ENCODE measurements at regions not wholly inside any gene's neighbourhood (a gene's known extent, or its start where the extent isn't known, plus 50 kb on each side); places are given as distances from the start of the nearest gene placed in this dataset.

DNA sequence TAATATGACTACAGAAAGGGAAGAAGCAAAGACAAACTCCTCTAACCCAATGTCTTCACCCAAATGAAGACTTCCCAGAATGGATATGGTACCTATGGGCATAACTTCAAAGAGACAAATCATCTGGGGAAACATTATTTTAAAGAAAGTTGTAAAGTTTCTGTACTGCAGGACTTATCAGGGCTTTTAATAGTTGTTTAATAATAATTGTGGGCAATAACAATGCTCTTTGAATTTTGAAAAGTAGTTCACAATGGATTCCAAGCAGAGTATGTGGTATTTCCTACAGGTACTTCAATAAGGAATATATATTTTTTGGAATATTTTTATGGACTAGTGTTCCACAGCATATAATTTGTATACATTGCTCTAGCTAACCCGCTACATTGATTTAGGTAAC lies 503.1 kb downstream of the MCTP2 start:
- H3K9ac ChIP-seq (ENCODE audit: insufficient read depth, low read length), result no peak overlapping the region
- H3K4me3 ChIP-seq (replicated peaks in 1 of 4; ENCODE audit: control extremely low read depth in 1 of 4, insufficient read depth in 1 of 4, low read depth in 3 of 4, low read length in 4 of 4), result no peak overlapping the region
- H3K27me3 ChIP-seq (ENCODE audit: control insufficient read depth, insufficient read depth, low read length), result no peaks in the 10 kb centered on the region
- no peaks in the 10 kb centered on the region for H3K9me3 ChIP-seq (ENCODE audit: control insufficient read depth, insufficient read depth, low read depth, low read length)
- no peak overlapping the region for H3K27ac ChIP-seq (ENCODE audit: insufficient read depth, low read length)
- no peaks in the 10 kb centered on the region for H3K4me1 ChIP-seq (ENCODE audit: control insufficient read depth, extremely low read depth, insufficient read depth, low read length)
- no peaks in the 10 kb centered on the region for H4K20me1 ChIP-seq (ENCODE audit: control insufficient read depth, extremely low read depth, insufficient read depth, low read length)
- H3K79me2 ChIP-seq (ENCODE audit: control insufficient read depth, insufficient read depth, low read length), result no peaks in the 10 kb centered on the region
- H3K36me3 ChIP-seq (ENCODE audit: control insufficient read depth, insufficient read depth, low read length), result no peaks in the 10 kb centered on the region
- no peak for DNase-seq (ENCODE audit: low read depth in 2 of 2)
- no peak overlapping the region for H3K4me2 ChIP-seq (ENCODE audit: extremely low read depth, insufficient read depth, low read length)
- no peak overlapping the region for H2AFZ ChIP-seq (ENCODE audit: low read length)
- TF ChIP-seq, protein P1, sequence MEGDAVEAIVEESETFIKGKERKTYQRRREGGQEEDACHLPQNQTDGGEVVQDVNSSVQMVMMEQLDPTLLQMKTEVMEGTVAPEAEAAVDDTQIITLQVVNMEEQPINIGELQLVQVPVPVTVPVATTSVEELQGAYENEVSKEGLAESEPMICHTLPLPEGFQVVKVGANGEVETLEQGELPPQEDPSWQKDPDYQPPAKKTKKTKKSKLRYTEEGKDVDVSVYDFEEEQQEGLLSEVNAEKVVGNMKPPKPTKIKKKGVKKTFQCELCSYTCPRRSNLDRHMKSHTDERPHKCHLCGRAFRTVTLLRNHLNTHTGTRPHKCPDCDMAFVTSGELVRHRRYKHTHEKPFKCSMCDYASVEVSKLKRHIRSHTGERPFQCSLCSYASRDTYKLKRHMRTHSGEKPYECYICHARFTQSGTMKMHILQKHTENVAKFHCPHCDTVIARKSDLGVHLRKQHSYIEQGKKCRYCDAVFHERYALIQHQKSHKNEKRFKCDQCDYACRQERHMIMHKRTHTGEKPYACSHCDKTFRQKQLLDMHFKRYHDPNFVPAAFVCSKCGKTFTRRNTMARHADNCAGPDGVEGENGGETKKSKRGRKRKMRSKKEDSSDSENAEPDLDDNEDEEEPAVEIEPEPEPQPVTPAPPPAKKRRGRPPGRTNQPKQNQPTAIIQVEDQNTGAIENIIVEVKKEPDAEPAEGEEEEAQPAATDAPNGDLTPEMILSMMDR (conservative IDR thresholded peaks at IDR 0.05 in 1 of 2, IDR thresholded peaks at IDR 0.05 in 1 of 2; ENCODE audit: low read depth in 1 of 2, low read length in 2 of 2), result no peak
- TF ChIP-seq EZH2 (IDR thresholded peaks at IDR 0.05; ENCODE audit: low read length, missing control alignments), result no peak

DNA sequence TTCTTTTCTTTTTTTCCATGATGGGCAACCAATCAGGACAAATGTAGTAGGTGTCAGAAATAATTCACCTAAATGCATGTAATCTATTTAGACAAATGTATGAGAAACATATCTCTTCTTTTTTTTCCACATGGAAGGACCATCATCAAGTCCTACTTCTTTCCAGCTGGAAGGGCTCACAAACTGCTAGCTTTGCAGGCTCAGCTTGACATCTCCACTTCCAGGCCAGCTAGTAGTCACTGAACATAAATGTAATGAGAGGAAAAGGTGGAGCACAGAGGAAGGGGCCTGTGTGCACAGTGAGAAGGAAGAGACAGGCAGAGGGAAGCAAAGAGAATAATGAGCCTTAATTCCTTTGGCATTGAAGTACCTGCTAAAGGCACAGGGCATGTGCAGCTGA lies 504.9 kb downstream of the MCTP2 start:
- H3K9me3 ChIP-seq (ENCODE audit: control insufficient read depth, insufficient read depth, low read depth, low read length), result no peaks in the 10 kb centered on the region
- H3K27me3 ChIP-seq (ENCODE audit: control insufficient read depth, insufficient read depth, low read length), result no peaks in the 10 kb centered on the region
- no peak overlapping the region for H2AFZ ChIP-seq (ENCODE audit: low read length)
- no peak overlapping the region for H3K9ac ChIP-seq (ENCODE audit: insufficient read depth, low read length)
- no peak overlapping the region for H3K4me3 ChIP-seq (replicated peaks in 1 of 4; ENCODE audit: control extremely low read depth in 1 of 4, insufficient read depth in 1 of 4, low read depth in 3 of 4, low read length in 4 of 4)
- no peak overlapping the region for H3K4me2 ChIP-seq (ENCODE audit: extremely low read depth, insufficient read depth, low read length)
- H4K20me1 ChIP-seq (ENCODE audit: control insufficient read depth, extremely low read depth, insufficient read depth, low read length), result no peaks in the 10 kb centered on the region
- H3K79me2 ChIP-seq (ENCODE audit: control insufficient read depth, insufficient read depth, low read length), result no peaks in the 10 kb centered on the region
- H3K27ac ChIP-seq (ENCODE audit: insufficient read depth, low read length), result no peak overlapping the region
- H3K36me3 ChIP-seq (ENCODE audit: control insufficient read depth, insufficient read depth, low read length), result no peaks in the 10 kb centered on the region
- no peak for DNase-seq (ENCODE audit: low read depth in 2 of 2)
- no peaks in the 10 kb centered on the region for H3K4me1 ChIP-seq (ENCODE audit: control insufficient read depth, extremely low read depth, insufficient read depth, low read length)
- TF ChIP-seq, protein P1 (conservative IDR thresholded peaks at IDR 0.05 in 1 of 2, IDR thresholded peaks at IDR 0.05 in 1 of 2; ENCODE audit: low read depth in 1 of 2, low read length in 2 of 2), result no peak
- TF ChIP-seq EZH2 (IDR thresholded peaks at IDR 0.05; ENCODE audit: low read length, missing control alignments), result no peak

DNA sequence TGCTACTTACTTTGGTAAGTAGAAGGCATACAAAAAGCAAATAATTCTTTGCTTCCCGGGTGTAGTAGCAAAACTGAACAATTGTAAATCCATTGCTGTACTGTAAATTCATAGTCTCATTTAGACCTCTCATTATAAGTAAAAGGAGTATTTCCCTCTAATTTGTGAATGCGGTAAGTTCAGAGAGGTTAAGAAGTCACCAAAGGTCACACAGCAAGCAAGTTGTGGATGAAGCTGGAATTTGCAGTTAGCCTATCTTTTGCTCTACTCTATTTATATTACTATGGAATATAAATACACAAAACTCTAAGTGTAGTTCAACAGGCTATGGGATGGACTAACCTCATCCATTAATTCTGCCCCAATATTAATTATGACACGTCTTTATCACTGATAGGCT lies 508.3 kb downstream of the MCTP2 start:
- Histone ChIP-seq H3K9me3 (ENCODE audit: control insufficient read depth, insufficient read depth, low read depth, low read length) (no peaks in the 10 kb centered on the region), H3K9ac (ENCODE audit: insufficient read depth, low read length) (no peak overlapping the region), H3K27ac (ENCODE audit: insufficient read depth, low read length) (no peak overlapping the region), H3K4me1 (ENCODE audit: control insufficient read depth, extremely low read depth, insufficient read depth, low read length) (no peaks in the 10 kb centered on the region), H3K4me3 (replicated peaks in 1 of 4; ENCODE audit: control extremely low read depth in 1 of 4, insufficient read depth in 1 of 4, low read depth in 3 of 4, low read length in 4 of 4) (no peak overlapping the region), H3K27me3 (ENCODE audit: control insufficient read depth, insufficient read depth, low read length) (no peaks in the 10 kb centered on the region), H3K4me2 (ENCODE audit: extremely low read depth, insufficient read depth, low read length) (no peak overlapping the region), H2AFZ (ENCODE audit: low read length) (no peak overlapping the region), H3K36me3 (ENCODE audit: control insufficient read depth, insufficient read depth, low read length) (no peaks in the 10 kb centered on the region), H4K20me1 (ENCODE audit: control insufficient read depth, extremely low read depth, insufficient read depth, low read length) (no peaks in the 10 kb centered on the region), H3K79me2 (ENCODE audit: control insufficient read depth, insufficient read depth, low read length) (no peaks in the 10 kb centered on the region)
- DNase-seq (ENCODE audit: low read depth in 2 of 2), result no peak
- no peak for TF ChIP-seq EZH2 (IDR thresholded peaks at IDR 0.05; ENCODE audit: low read length, missing control alignments)
- TF ChIP-seq, protein P1 (conservative IDR thresholded peaks at IDR 0.05 in 1 of 2, IDR thresholded peaks at IDR 0.05 in 1 of 2; ENCODE audit: low read depth in 1 of 2, low read length in 2 of 2), result no peak

All from fibroblast of lung (primary cell).